Body of pancreas (tissue), 4 donors: ENCODE measurements at regions not wholly inside any gene's neighbourhood (a gene's known extent, or its start where the extent isn't known, plus 50 kb on each side); places are given as distances from the start of the nearest gene placed in this dataset.

Experiments used
- POLR2A ChIP-seq, 3 donors: fragments of 450-650 bp; IDR thresholded peaks; one replicate each; pipeline ENCODE4 v1.6.1; 2016; ENCODE audit warnings: antibody characterized with exemption in 3 of 3, mild to moderate bottlenecking in 2 of 3
- TF ChIP-seq, protein P1 (sequence below), 7 experiments: fragments of 450-650 bp in 4 of 7; fragments of 200-600 bp in 3 of 7; sonication (generic) in 3 of 7; IDR thresholded peaks; one replicate each; pipeline ENCODE4 v1.5.1; 2016 to 2019; ENCODE audit warnings: antibody characterized with exemption in 7 of 7

- TF ChIP-seq, protein P1, sequence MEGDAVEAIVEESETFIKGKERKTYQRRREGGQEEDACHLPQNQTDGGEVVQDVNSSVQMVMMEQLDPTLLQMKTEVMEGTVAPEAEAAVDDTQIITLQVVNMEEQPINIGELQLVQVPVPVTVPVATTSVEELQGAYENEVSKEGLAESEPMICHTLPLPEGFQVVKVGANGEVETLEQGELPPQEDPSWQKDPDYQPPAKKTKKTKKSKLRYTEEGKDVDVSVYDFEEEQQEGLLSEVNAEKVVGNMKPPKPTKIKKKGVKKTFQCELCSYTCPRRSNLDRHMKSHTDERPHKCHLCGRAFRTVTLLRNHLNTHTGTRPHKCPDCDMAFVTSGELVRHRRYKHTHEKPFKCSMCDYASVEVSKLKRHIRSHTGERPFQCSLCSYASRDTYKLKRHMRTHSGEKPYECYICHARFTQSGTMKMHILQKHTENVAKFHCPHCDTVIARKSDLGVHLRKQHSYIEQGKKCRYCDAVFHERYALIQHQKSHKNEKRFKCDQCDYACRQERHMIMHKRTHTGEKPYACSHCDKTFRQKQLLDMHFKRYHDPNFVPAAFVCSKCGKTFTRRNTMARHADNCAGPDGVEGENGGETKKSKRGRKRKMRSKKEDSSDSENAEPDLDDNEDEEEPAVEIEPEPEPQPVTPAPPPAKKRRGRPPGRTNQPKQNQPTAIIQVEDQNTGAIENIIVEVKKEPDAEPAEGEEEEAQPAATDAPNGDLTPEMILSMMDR (IDR thresholded peaks at IDR 0.05), result no peak
- TF ChIP-seq POLR2A (IDR thresholded peaks at IDR 0.05), result no peak
Measured at GRCh38 chr11:32318071-32319055, 117.0 kb downstream of the WT1 start.
